ENCODE measurements at regions not wholly inside any gene's neighbourhood (a gene's known extent, or its start where the extent isn't known, plus 50 kb on each side); places are given as distances from the start of the nearest gene placed in this dataset.
"Not testable (repeated sequence)": the region's sequence is repeated elsewhere in the genome, so short reads cannot be mapped to it uniquely, and the experiment has no call there.

GRCh38 chr3:106125321-106125720, 256.5 kb upstream of the CBLB start:
- DNase-seq, result no peak

- no peak for DNase-seq
Measured at GRCh38 chr3:106126067-106126845, 257.4 kb upstream of the CBLB start.

GRCh38 chr3:106126846-106127235, 258.0 kb upstream of the CBLB start:
- DNase-seq, result no peak

- no peak for DNase-seq
Measured at GRCh38 chr3:106129939-106130338, 261.1 kb upstream of the CBLB start.

GRCh38 chr3:106130384-106131198, 261.8 kb upstream of the CBLB start:
- DNase-seq, result no peak

GRCh38 chr3:106135451-106136160, 266.8 kb upstream of the CBLB start:
- DNase-seq, result no peak

- DNase-seq, result no peak
Measured at GRCh38 chr3:106139826-106140225, 271.0 kb upstream of the CBLB start.

- DNase-seq, result no peak
Measured at GRCh38 chr3:106140431-106140830, 271.6 kb upstream of the CBLB start.

GRCh38 chr3:106144030-106144429, 275.2 kb upstream of the CBLB start:
- no peak for DNase-seq

GRCh38 chr3:106148440-106149082, 279.7 kb upstream of the CBLB start:
- not testable (repeated sequence) for DNase-seq

GRCh38 chr3:106157411-106157810, 288.6 kb upstream of the CBLB start:
- no peak for DNase-seq

- DNase-seq, result no peak
Measured at GRCh38 chr3:106160396-106160795, 291.6 kb upstream of the CBLB start.

GRCh38 chr3:106161246-106161645, 292.4 kb upstream of the CBLB start:
- DNase-seq, result no peak

GRCh38 chr3:106167728-106168127, 298.9 kb upstream of the CBLB start:
- no peak for DNase-seq

- DNase-seq, result no peak
Measured at GRCh38 chr3:106168962-106169750, 300.3 kb upstream of the CBLB start.

GRCh38 chr3:106170636-106171035, 301.8 kb upstream of the CBLB start:
- no peak for DNase-seq

- DNase-seq, result no peak
Measured at GRCh38 chr3:106172101-106172500, 303.3 kb upstream of the CBLB start.

GRCh38 chr3:106172780-106173179, 304.0 kb upstream of the CBLB start:
- DNase-seq, result no peak

GRCh38 chr3:106175276-106175675, 306.5 kb upstream of the CBLB start:
- no peak for DNase-seq

GRCh38 chr3:106176734-106177133, 307.9 kb upstream of the CBLB start:
- DNase-seq, result no peak

- no peak for DNase-seq
Measured at GRCh38 chr3:106182950-106183511, 314.2 kb upstream of the CBLB start.

Measured in islet precursor cell (in vitro differentiated cells).